Pancreas (tissue), 10 donors: ENCODE measurements at regions not wholly inside any gene's neighbourhood (a gene's known extent, or its start where the extent isn't known, plus 50 kb on each side); places are given as distances from the start of the nearest gene placed in this dataset.
"Not testable (repeated sequence)": the region's sequence is repeated elsewhere in the genome, so short reads cannot be mapped to it uniquely, and the experiment has no call there.

ENCODE experiments used
- ATAC-seq, 4 donors: fragments of 200-7000 bp; cut with Tn5 transposase; one replicate each; pipeline versions ENCODE4 v1.8.0 to v1.9.1; 2020; ENCODE audit warnings: mild to moderate bottlenecking in 4 of 4, moderate library complexity in 4 of 4
- DNase-seq, 6 donors: peaks; one replicate each; pipeline ENCODE4 v3.0.0-alpha.2; 2020
- FAIRE-seq: peaks from 2 replicates; lab custom pipeline; 2012; peaks lifted over from hg19 to GRCh38; lab: Jason Lieb, UNC
- H3K27ac ChIP-seq, 4 donors: fragments of 200-600 bp; sonication (generic); 1 replicate in 3 of 4; 2 replicates in 1 of 4; pipeline versions ENCODE4 v1.5.0 to v1.8.0; 2020
- H3K27me3 ChIP-seq, 4 donors: fragments of 200-600 bp; one replicate each; pipeline ENCODE4 v1.8.0; 2021
- H3K36me3 ChIP-seq, 3 donors: fragments of 200-600 bp; sonication (generic) in 1 of 3; one replicate each; pipeline versions ENCODE4 v1.5.0 to v1.8.0; 2020 to 2021
- H3K4me1 ChIP-seq, 3 donors: fragments of 200-600 bp; one replicate each; pipeline ENCODE4 v1.8.0; 2021
- H3K4me3 ChIP-seq, 4 donors: fragments of 200-600 bp; sonication (generic) in 2 of 4; one replicate each; pipeline versions ENCODE4 v1.5.0 to v1.8.0; 2020 to 2021
- H3K9me3 ChIP-seq, 4 donors: fragments of 200-600 bp; one replicate each; pipeline ENCODE4 v1.8.0; 2021
- WGBS, 2 donors: extraction: QIAGEN DNeasy Blood & Tissue Kit; methylation state at CpG; one replicate each; pipeline ENCODE4 v1.1.7; 2013; 5-methylcytosine and 5-hydroxymethylcytosine counted together
- intact Hi-C, 3 donors: fragments of 100-400 bp; cut with DNase I; formaldehyde crosslinking; loops; one replicate each; pipeline versions ENCODE4 v1.11.1 to v1.14.2; 2022
- TF ChIP-seq, protein P1 (sequence below), 4 donors: fragments of 200-600 bp; sonication (generic) in 3 of 4; IDR thresholded peaks; one replicate each; pipeline versions ENCODE4 v1.5.0 to v1.8.0; 2021; ENCODE audit warnings: antibody characterized with exemption in 4 of 4
- donor health status: healthy with polysubstance abuse.
- donor health status: DM: no; HTN: no; CAD: no; lungs with moderate emphysema.
- donor health status: DM: no; HTN: no; CAD: no.
- donor health status: control.
- donor health status: control.
- donor health status: Bipolar disorder and iron deficiency.
- donor health status: DM: yes; HTN: yes; CAD: no.
- donor health status: DM: no; HTN: no; CAD: no.
- donor health status: DM: no; HTN: no; CAD: no.
- donor health status: DM: yes; HTN: yes; CAD: no.

DNA sequence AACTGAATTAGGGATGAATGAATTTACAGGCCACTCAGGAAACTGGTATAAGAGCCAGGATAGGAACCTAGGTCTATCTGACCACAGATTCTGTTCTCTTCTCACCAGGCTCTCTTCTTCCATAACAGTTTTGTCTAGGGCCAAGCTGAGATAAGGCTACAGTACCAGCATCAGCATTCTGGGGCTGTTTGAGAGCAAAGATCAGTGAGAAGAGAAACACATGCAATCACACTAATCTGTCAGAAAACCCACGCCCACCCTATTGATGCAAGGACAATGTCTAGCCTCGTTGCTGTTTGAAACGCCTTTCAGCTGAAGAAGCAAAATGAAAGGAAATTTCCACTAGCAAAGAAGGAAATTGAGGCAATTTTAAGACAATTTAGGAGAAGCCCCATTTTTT, 137.7 kb downstream of the LCA5 start:
- ATAC-seq (no peak), DNase-seq (no peak), FAIRE-seq (no peak)
- Histone ChIP-seq H3K36me3 (no peaks in the 10 kb centered on the region), H3K4me1 (no peaks in the 10 kb centered on the region), H3K27me3 (no peaks in the 10 kb centered on the region), H3K4me3 (no peak overlapping the region), H3K9me3 (no peaks in the 10 kb centered on the region), H3K27ac (no peak overlapping the region)
- WGBS, 2 donors, result 59 to 69% methylated on average over 3 of the region's 3 CpGs
- TF ChIP-seq, protein P1, sequence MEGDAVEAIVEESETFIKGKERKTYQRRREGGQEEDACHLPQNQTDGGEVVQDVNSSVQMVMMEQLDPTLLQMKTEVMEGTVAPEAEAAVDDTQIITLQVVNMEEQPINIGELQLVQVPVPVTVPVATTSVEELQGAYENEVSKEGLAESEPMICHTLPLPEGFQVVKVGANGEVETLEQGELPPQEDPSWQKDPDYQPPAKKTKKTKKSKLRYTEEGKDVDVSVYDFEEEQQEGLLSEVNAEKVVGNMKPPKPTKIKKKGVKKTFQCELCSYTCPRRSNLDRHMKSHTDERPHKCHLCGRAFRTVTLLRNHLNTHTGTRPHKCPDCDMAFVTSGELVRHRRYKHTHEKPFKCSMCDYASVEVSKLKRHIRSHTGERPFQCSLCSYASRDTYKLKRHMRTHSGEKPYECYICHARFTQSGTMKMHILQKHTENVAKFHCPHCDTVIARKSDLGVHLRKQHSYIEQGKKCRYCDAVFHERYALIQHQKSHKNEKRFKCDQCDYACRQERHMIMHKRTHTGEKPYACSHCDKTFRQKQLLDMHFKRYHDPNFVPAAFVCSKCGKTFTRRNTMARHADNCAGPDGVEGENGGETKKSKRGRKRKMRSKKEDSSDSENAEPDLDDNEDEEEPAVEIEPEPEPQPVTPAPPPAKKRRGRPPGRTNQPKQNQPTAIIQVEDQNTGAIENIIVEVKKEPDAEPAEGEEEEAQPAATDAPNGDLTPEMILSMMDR (IDR thresholded peaks at IDR 0.05), result no peak
- intact Hi-C loops, result no loop called here

DNA sequence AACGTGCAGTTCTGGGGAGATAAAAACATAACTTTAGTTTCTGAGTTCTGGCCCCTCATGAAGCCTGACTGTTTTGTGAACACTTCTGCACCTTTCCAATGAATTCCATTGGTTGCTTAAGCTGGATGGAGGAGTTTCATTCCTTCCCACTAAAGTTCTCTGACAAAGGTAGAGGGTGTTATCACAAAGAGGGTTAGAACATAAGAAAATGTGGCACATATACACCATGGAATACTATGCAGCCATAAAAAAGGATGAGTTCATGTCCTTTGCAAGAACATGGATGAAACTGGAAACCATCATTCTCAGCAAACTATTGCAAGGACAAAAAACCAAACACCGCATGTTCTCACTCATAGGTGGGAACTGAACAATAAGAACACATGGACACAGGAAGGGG, 138.6 kb downstream of the LCA5 start:
- H3K27ac ChIP-seq, H3K27me3 ChIP-seq, H3K9me3 ChIP-seq, intact Hi-C loops, H3K4me3 ChIP-seq, ATAC-seq, H3K4me1 ChIP-seq, H3K36me3 ChIP-seq, FAIRE-seq, DNase-seq: not testable (repeated sequence)
- WGBS, 2 donors, result 0 to 86% methylated on average over 1 to 2 of the region's 2 CpGs

DNA sequence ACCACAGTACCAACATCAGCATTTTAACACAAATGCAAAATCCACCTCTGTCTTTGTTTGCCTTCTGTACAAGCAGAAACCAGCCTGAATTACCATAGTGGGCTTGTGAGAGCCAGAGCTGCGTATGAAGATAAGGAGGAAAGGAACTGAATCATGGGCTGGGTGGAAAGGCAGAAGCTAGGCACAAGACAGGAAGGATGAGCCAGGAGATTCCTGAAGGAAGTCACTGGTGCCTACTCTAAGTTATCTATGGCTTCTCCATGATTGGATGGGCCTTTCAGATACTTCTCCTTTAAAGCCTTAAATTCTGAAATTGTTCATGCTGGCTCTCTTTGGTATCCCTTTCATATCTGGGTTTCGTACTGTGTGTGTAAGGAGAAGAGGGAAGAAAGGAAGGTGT, 140.6 kb downstream of the LCA5 start:
- H3K4me1 ChIP-seq, result no peaks in the 10 kb centered on the region
- no peak overlapping the region for H3K27ac ChIP-seq
- TF ChIP-seq, protein P1 (IDR thresholded peaks at IDR 0.05), result no peak
- H3K36me3 ChIP-seq, result no peaks in the 10 kb centered on the region
- 98% methylated on average over 2 of the region's 2 CpGs for WGBS, 2 donors
- FAIRE-seq, result no peak
- intact Hi-C loops, result no loop called here
- H3K27me3 ChIP-seq, result no peaks in the 10 kb centered on the region
- DNase-seq, result no peak
- H3K9me3 ChIP-seq, result no peaks in the 10 kb centered on the region
- H3K4me3 ChIP-seq, result no peak overlapping the region
- no peak for ATAC-seq

DNA sequence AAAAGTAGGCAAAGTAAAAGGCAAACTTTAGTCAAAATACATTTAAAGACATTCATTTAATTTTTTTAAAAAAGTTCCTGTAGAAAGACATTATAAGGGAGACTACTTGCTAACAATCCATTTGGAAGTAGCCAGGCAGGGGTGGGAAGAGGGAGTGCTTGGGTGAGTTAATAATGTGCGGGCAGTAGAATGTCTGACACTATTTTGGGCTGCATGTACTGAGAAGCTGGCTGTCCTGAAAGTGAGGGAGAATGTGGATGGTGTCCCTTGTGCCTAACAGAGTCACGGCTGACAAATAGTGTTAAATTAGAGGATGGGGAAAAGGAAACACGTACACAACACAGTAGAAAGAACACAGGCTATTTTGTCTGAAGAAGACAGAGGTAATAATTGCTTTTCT, 142.5 kb downstream of the LCA5 start:
- Histone ChIP-seq H3K4me1 (no peaks in the 10 kb centered on the region), H3K4me3 (no peak overlapping the region), H3K9me3 (no peaks in the 10 kb centered on the region), H3K27me3 (no peaks in the 10 kb centered on the region), H3K27ac (no peak overlapping the region), H3K36me3 (no peaks in the 10 kb centered on the region)
- WGBS, 2 donors, result 88 to 90% methylated on average over 3 of the region's 3 CpGs
- no peak for DNase-seq
- ATAC-seq, result no peak
- TF ChIP-seq, protein P1 (IDR thresholded peaks at IDR 0.05), result no peak
- no peak for FAIRE-seq
- intact Hi-C loops, result no loop called here

DNA sequence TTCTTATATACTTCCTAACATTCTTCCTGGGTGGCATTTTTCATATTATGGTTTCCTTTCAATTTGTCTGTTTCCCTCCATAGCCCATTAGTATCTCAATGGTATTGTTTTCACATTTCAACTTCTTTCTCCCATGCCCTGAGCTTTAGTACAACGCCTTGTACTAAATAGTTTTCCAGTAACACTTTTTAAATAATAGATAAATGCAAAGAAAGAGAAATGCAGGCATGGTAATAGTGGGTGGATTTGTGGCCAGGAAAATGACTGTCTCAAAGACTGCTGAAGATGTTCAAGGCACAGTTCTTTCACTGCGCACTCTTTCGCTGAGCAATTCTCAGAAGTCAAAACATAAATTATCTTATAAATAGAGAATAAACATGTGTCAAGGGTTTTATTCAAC, 145.1 kb downstream of the LCA5 start:
- no peak for ATAC-seq
- FAIRE-seq, result no peak
- intact Hi-C loops, result no loop called here
- H3K36me3 ChIP-seq, result no peaks in the 10 kb centered on the region
- WGBS, 2 donors, result 93 to 94% methylated on average over 3 of the region's 3 CpGs
- no peak for DNase-seq
- no peaks in the 10 kb centered on the region for H3K4me1 ChIP-seq
- no peak overlapping the region for H3K4me3 ChIP-seq
- H3K9me3 ChIP-seq, result no peaks in the 10 kb centered on the region
- no peaks in the 10 kb centered on the region for H3K27me3 ChIP-seq
- TF ChIP-seq, protein P1 (IDR thresholded peaks at IDR 0.05), result no peak
- no peak overlapping the region for H3K27ac ChIP-seq

DNA sequence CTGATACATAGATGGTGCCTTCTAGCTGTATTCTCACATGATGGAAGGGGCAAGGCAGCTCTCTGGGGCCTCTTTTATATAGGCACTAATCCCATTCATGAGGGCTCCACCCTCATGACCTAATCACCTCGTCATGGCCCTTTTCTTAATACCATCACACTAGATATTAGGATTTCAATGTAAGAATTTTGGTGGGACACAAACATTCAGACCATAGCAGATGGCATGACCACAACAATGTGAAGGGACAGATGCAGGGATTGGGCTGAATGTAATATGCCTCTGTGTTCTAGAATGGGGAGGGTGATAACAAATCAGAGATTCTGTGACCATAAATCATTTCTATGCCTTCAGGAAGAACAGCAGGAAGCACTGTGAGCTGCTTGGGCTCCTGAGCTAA, 145.8 kb downstream of the LCA5 start:
- H3K9me3 ChIP-seq, result no peaks in the 10 kb centered on the region

More for the DNA sequence above, 145.8 kb downstream of the LCA5 start:
- TF ChIP-seq, protein P1 (IDR thresholded peaks at IDR 0.05), result no peak
- intact Hi-C loops, result no loop called here
- WGBS, 2 donors, result 53 to 69% methylated on average over 1 of the region's 1 CpG
- no peak for ATAC-seq
- no peak for DNase-seq
- no peaks in the 10 kb centered on the region for H3K36me3 ChIP-seq
- H3K4me3 ChIP-seq, result no peak overlapping the region
- no peaks in the 10 kb centered on the region for H3K27me3 ChIP-seq
- no peaks in the 10 kb centered on the region for H3K4me1 ChIP-seq
- FAIRE-seq, result no peak
- no peak overlapping the region for H3K27ac ChIP-seq
